ENCODE measurements at regions not wholly inside any gene's neighbourhood (a gene's known extent, or its start where the extent isn't known, plus 50 kb on each side); places are given as distances from the start of the nearest gene placed in this dataset.
"Not testable (repeated sequence)": the region's sequence is repeated elsewhere in the genome, so short reads cannot be mapped to it uniquely, and the experiment has no call there.

GRCh38 chr1:166691476-166691875 lies 147.8 kb upstream of the POGK start:
- intact Hi-C loops (cut with DNase I, micrococcal nuclease), result no loop called here
- H3K9me3 ChIP-seq, result no peaks in the 10 kb centered on the region
- ATAC-seq (no peak), DNase-seq (no peak)
- H3K4me3 ChIP-seq, result no peak overlapping the region
- no peaks in the 10 kb centered on the region for H3K4me1 ChIP-seq (ENCODE audit: low read depth)
- H3K36me3 ChIP-seq (ENCODE audit: low read depth), result no peaks in the 10 kb centered on the region
- TF ChIP-seq CTCF (IDR thresholded peaks at IDR 0.05), result no peak

GRCh38 chr1:166692346-166692745 lies 146.9 kb upstream of the POGK start:
- DNase-seq, result no peak
- TF ChIP-seq CTCF (IDR thresholded peaks at IDR 0.05), result no peak
- Histone ChIP-seq H3K9me3 (no peaks in the 10 kb centered on the region), H3K4me1 (ENCODE audit: low read depth) (no peaks in the 10 kb centered on the region), H3K36me3 (ENCODE audit: low read depth) (no peaks in the 10 kb centered on the region), H3K4me3 (no peak overlapping the region)
- intact Hi-C loops (cut with DNase I, micrococcal nuclease), result no loop called here
- ATAC-seq, result no peak

GRCh38 chr1:166693158-166693557 lies 146.1 kb upstream of the POGK start:
- intact Hi-C loops (cut with DNase I, micrococcal nuclease), result no loop called here
- ATAC-seq (no peak), DNase-seq (no peak)
- no peak overlapping the region for H3K4me3 ChIP-seq
- no peaks in the 10 kb centered on the region for H3K4me1 ChIP-seq (ENCODE audit: low read depth)
- no peaks in the 10 kb centered on the region for H3K36me3 ChIP-seq (ENCODE audit: low read depth)
- H3K9me3 ChIP-seq, result no peaks in the 10 kb centered on the region
- no peak for TF ChIP-seq CTCF (IDR thresholded peaks at IDR 0.05)

- H3K36me3 ChIP-seq (ENCODE audit: low read depth), result no peaks in the 10 kb centered on the region
- no peak for ATAC-seq
- intact Hi-C loops (cut with DNase I, micrococcal nuclease), result no loop called here
- H3K4me3 ChIP-seq, result no peak overlapping the region
- TF ChIP-seq CTCF (IDR thresholded peaks at IDR 0.05), result no peak
- H3K9me3 ChIP-seq, result no peaks in the 10 kb centered on the region
- no peak for DNase-seq
- no peaks in the 10 kb centered on the region for H3K4me1 ChIP-seq (ENCODE audit: low read depth)
Observed at GRCh38 chr1:166693673-166694297, 145.5 kb upstream of the POGK start.

GRCh38 chr1:166695115-166695514 lies 144.2 kb upstream of the POGK start:
- Histone ChIP-seq H3K36me3 (ENCODE audit: low read depth) (no peaks in the 10 kb centered on the region), H3K4me1 (ENCODE audit: low read depth) (no peaks in the 10 kb centered on the region), H3K9me3 (no peaks in the 10 kb centered on the region), H3K4me3 (no peak overlapping the region)
- no peak for DNase-seq
- no peak for ATAC-seq
- intact Hi-C loops (cut with DNase I, micrococcal nuclease), result no loop called here
- no peak for TF ChIP-seq CTCF (IDR thresholded peaks at IDR 0.05)

GRCh38 chr1:166695834-166696233 lies 143.4 kb upstream of the POGK start:
- H3K4me1 ChIP-seq (ENCODE audit: low read depth); intact Hi-C loops (cut with DNase I, micrococcal nuclease); H3K9me3 ChIP-seq; DNase-seq; ATAC-seq; H3K4me3 ChIP-seq; H3K36me3 ChIP-seq (ENCODE audit: low read depth): not testable (repeated sequence)

All from mucosa of descending colon (tissue), 3 donors.